ENCODE measurements at regions not wholly inside any gene's neighbourhood (a gene's known extent, or its start where the extent isn't known, plus 50 kb on each side); places are given as distances from the start of the nearest gene placed in this dataset.

- H3K27ac ChIP-seq (replicated peaks; ENCODE audit: low read length): no peak overlapping the region
- H3K27me3 ChIP-seq (ENCODE audit: control insufficient read depth in 3 of 3, insufficient read depth in 3 of 3, low read depth in 1 of 3, low read length in 3 of 3): no peaks in the 10 kb centered on the region
- H2BK12ac ChIP-seq (ENCODE audit: low read length): no peak overlapping the region
- no peak overlapping the region for H2BK5ac ChIP-seq (ENCODE audit: low read length)
- no peak overlapping the region for H3K14ac ChIP-seq (ENCODE audit: low read length)
- no peak overlapping the region for H2AFZ ChIP-seq (ENCODE audit: low read length)
- no CpG with 5 or more reads among the region's 2 CpGs for WGBS, 2 donors (ENCODE audit: extremely low coverage in 2 of 2, insufficient read length in 2 of 2, insufficient replicate concordance in 1 of 2)
- no peak for DNase-seq (ENCODE audit: low spot score)
- no peak overlapping the region for H2BK120ac ChIP-seq (ENCODE audit: low read depth, low read length)
- no peak overlapping the region for H3K4me3 ChIP-seq (ENCODE audit: low read length in 2 of 2)
- no peak overlapping the region for H2AK5ac ChIP-seq (ENCODE audit: low read depth, low read length)
- H2BK15ac ChIP-seq (ENCODE audit: low read length): no peak overlapping the region
- no peak overlapping the region for H3K4ac ChIP-seq (ENCODE audit: low read length)
- no peak overlapping the region for H3K18ac ChIP-seq (ENCODE audit: low read length)
- H3K4me2 ChIP-seq (ENCODE audit: insufficient read depth, low read length, poor library complexity, severe bottlenecking): no peak overlapping the region
- H3K79me1 ChIP-seq (ENCODE audit: low read depth, low read length): no peaks in the 10 kb centered on the region
- peaks cover 2 to 10% of the 10 kb centered on the region in 2 donors for H3K9me3 ChIP-seq (replicated peaks in 1 of 2; ENCODE audit: control insufficient read depth in 2 of 2, insufficient read depth in 1 of 2, low read depth in 1 of 2, low read length in 2 of 2)
- H3K9ac ChIP-seq (ENCODE audit: low read depth, low read length, poor library complexity): no peak overlapping the region
- H3K36me3 ChIP-seq (replicated peaks in 1 of 2; ENCODE audit: control insufficient read depth in 2 of 2, insufficient read depth in 2 of 2, low read length in 2 of 2): no peaks in the 10 kb centered on the region
- H3K4me1 ChIP-seq (ENCODE audit: control insufficient read depth in 2 of 2, insufficient read depth in 1 of 2, low read depth in 1 of 2, low read length in 2 of 2): no peaks in the 10 kb centered on the region
- H4K8ac ChIP-seq (ENCODE audit: low read depth, low read length): no peak overlapping the region
- H3K23ac ChIP-seq (ENCODE audit: low read depth, low read length, poor library complexity): no peak overlapping the region
- no peak overlapping the region for H4K91ac ChIP-seq (ENCODE audit: low read depth, low read length, poor library complexity)
Measured at GRCh38 chr15:62727501-62727900, 315.0 kb upstream of the TPM1 start.

- Histone ChIP-seq H4K91ac (ENCODE audit: low read depth, low read length, poor library complexity) (no peak overlapping the region), H2AFZ (ENCODE audit: low read length) (no peak overlapping the region), H3K36me3 (replicated peaks in 1 of 2; ENCODE audit: control insufficient read depth in 2 of 2, insufficient read depth in 2 of 2, low read length in 2 of 2) (no peaks in the 10 kb centered on the region), H3K9me3 (replicated peaks in 1 of 2; ENCODE audit: control insufficient read depth in 2 of 2, insufficient read depth in 1 of 2, low read depth in 1 of 2, low read length in 2 of 2) (peaks cover 2 to 10% of the 10 kb centered on the region in 2 donors), H2BK15ac (ENCODE audit: low read length) (no peak overlapping the region), H3K18ac (ENCODE audit: low read length) (no peak overlapping the region), H3K27me3 (ENCODE audit: control insufficient read depth in 3 of 3, insufficient read depth in 3 of 3, low read depth in 1 of 3, low read length in 3 of 3) (no peaks in the 10 kb centered on the region), H3K27ac (replicated peaks; ENCODE audit: low read length) (no peak overlapping the region), H3K9ac (ENCODE audit: low read depth, low read length, poor library complexity) (no peak overlapping the region), H3K4me2 (ENCODE audit: insufficient read depth, low read length, poor library complexity, severe bottlenecking) (no peak overlapping the region), H4K8ac (ENCODE audit: low read depth, low read length) (no peak overlapping the region), H3K4me1 (ENCODE audit: control insufficient read depth in 2 of 2, insufficient read depth in 1 of 2, low read depth in 1 of 2, low read length in 2 of 2) (peaks cover 2 to 9% of the 10 kb centered on the region in 2 donors), H2BK5ac (ENCODE audit: low read length) (no peak overlapping the region), H3K23ac (ENCODE audit: low read depth, low read length, poor library complexity) (no peak overlapping the region), H3K79me1 (ENCODE audit: low read depth, low read length) (no peaks in the 10 kb centered on the region), H2BK12ac (ENCODE audit: low read length) (no peak overlapping the region), H3K14ac (ENCODE audit: low read length) (no peak overlapping the region), H2BK120ac (ENCODE audit: low read depth, low read length) (no peak overlapping the region), H3K4ac (ENCODE audit: low read length) (no peak overlapping the region), H2AK5ac (ENCODE audit: low read depth, low read length) (no peak overlapping the region), H3K4me3 (ENCODE audit: low read length in 2 of 2) (no peak overlapping the region)
- DNase-seq (ENCODE audit: low spot score): no peak
- WGBS, 2 donors (ENCODE audit: extremely low coverage in 2 of 2, insufficient read length in 2 of 2, insufficient replicate concordance in 1 of 2): no CpG with 5 or more reads among the region's 3 CpGs
Measured at GRCh38 chr15:62730825-62731224, 311.7 kb upstream of the TPM1 start.

GRCh38 chr15:62732078-62732477, 310.5 kb upstream of the TPM1 start:
- Histone ChIP-seq H3K14ac (ENCODE audit: low read length) (no peak overlapping the region), H3K4me3 (ENCODE audit: low read length in 2 of 2) (no peak overlapping the region), H3K36me3 (replicated peaks in 1 of 2; ENCODE audit: control insufficient read depth in 2 of 2, insufficient read depth in 2 of 2, low read length in 2 of 2) (no peaks in the 10 kb centered on the region), H3K23ac (ENCODE audit: low read depth, low read length, poor library complexity) (no peak overlapping the region), H3K4me2 (ENCODE audit: insufficient read depth, low read length, poor library complexity, severe bottlenecking) (no peak overlapping the region), H2AFZ (ENCODE audit: low read length) (no peak overlapping the region), H2BK5ac (ENCODE audit: low read length) (no peak overlapping the region), H3K27ac (replicated peaks; ENCODE audit: low read length) (no peak overlapping the region), H3K79me1 (ENCODE audit: low read depth, low read length) (no peaks in the 10 kb centered on the region), H4K8ac (ENCODE audit: low read depth, low read length) (no peak overlapping the region), H3K9me3 (replicated peaks in 1 of 2; ENCODE audit: control insufficient read depth in 2 of 2, insufficient read depth in 1 of 2, low read depth in 1 of 2, low read length in 2 of 2) (peaks cover 2 to 10% of the 10 kb centered on the region in 2 donors), H2BK12ac (ENCODE audit: low read length) (no peak overlapping the region), H3K4ac (ENCODE audit: low read length) (no peak overlapping the region), H2BK120ac (ENCODE audit: low read depth, low read length) (no peak overlapping the region), H3K9ac (ENCODE audit: low read depth, low read length, poor library complexity) (no peak overlapping the region), H2BK15ac (ENCODE audit: low read length) (no peak overlapping the region), H3K4me1 (ENCODE audit: control insufficient read depth in 2 of 2, insufficient read depth in 1 of 2, low read depth in 1 of 2, low read length in 2 of 2) (peaks cover 2 to 9% of the 10 kb centered on the region in 2 donors), H2AK5ac (ENCODE audit: low read depth, low read length) (no peak overlapping the region), H4K91ac (ENCODE audit: low read depth, low read length, poor library complexity) (no peak overlapping the region), H3K27me3 (ENCODE audit: control insufficient read depth in 3 of 3, insufficient read depth in 3 of 3, low read depth in 1 of 3, low read length in 3 of 3) (no peaks in the 10 kb centered on the region), H3K18ac (ENCODE audit: low read length) (no peak overlapping the region)
- WGBS, 2 donors (ENCODE audit: extremely low coverage in 2 of 2, insufficient read length in 2 of 2, insufficient replicate concordance in 1 of 2): no CpG with 5 or more reads among the region's 3 CpGs
- no peak for DNase-seq (ENCODE audit: low spot score)

GRCh38 chr15:62734706-62735105, 307.8 kb upstream of the TPM1 start:
- Histone ChIP-seq H2BK120ac (ENCODE audit: low read depth, low read length) (no peak overlapping the region), H3K4me3 (ENCODE audit: low read length in 2 of 2) (no peak overlapping the region), H3K14ac (ENCODE audit: low read length) (no peak overlapping the region), H2BK12ac (ENCODE audit: low read length) (no peak overlapping the region), H3K4ac (ENCODE audit: low read length) (no peak overlapping the region), H2BK5ac (ENCODE audit: low read length) (no peak overlapping the region), H3K9me3 (replicated peaks in 1 of 2; ENCODE audit: control insufficient read depth in 2 of 2, insufficient read depth in 1 of 2, low read depth in 1 of 2, low read length in 2 of 2) (peaks cover 2 to 10% of the 10 kb centered on the region in 2 donors), H3K79me1 (ENCODE audit: low read depth, low read length) (no peaks in the 10 kb centered on the region), H3K27me3 (ENCODE audit: control insufficient read depth in 3 of 3, insufficient read depth in 3 of 3, low read depth in 1 of 3, low read length in 3 of 3) (no peaks in the 10 kb centered on the region), H3K36me3 (replicated peaks in 1 of 2; ENCODE audit: control insufficient read depth in 2 of 2, insufficient read depth in 2 of 2, low read length in 2 of 2) (peaks cover 0 to 5% of the 10 kb centered on the region in 2 donors), H3K4me1 (ENCODE audit: control insufficient read depth in 2 of 2, insufficient read depth in 1 of 2, low read depth in 1 of 2, low read length in 2 of 2) (peaks cover 7 to 9% of the 10 kb centered on the region in 2 donors), H4K91ac (ENCODE audit: low read depth, low read length, poor library complexity) (no peak overlapping the region), H4K8ac (ENCODE audit: low read depth, low read length) (no peak overlapping the region), H3K23ac (ENCODE audit: low read depth, low read length, poor library complexity) (no peak overlapping the region), H2BK15ac (ENCODE audit: low read length) (no peak overlapping the region), H2AK5ac (ENCODE audit: low read depth, low read length) (no peak overlapping the region), H3K4me2 (ENCODE audit: insufficient read depth, low read length, poor library complexity, severe bottlenecking) (no peak overlapping the region), H2AFZ (ENCODE audit: low read length) (no peak overlapping the region), H3K27ac (replicated peaks; ENCODE audit: low read length) (no peak overlapping the region), H3K9ac (ENCODE audit: low read depth, low read length, poor library complexity) (no peak overlapping the region), H3K18ac (ENCODE audit: low read length) (no peak overlapping the region)
- no CpG with 5 or more reads among the region's 5 CpGs for WGBS, 2 donors (ENCODE audit: extremely low coverage in 2 of 2, insufficient read length in 2 of 2, insufficient replicate concordance in 1 of 2)
- DNase-seq (ENCODE audit: low spot score): no peak
